OCI-LY3 (cell line): ENCODE measurements at regions not wholly inside any gene's neighbourhood (a gene's known extent, or its start where the extent isn't known, plus 50 kb on each side); places are given as distances from the start of the nearest gene placed in this dataset.

Experiments used
- CTCF ChIP-seq: fragments of 200-600, 300-600 bp; sonication (generic); IDR thresholded peaks from 2 replicates; pipeline ENCODE4 v1.5.1; 2014; ENCODE audit warnings: antibody characterized with exemption, low read length, low read depth
- EZH2phosphoT487 ChIP-seq: fragments of 200-600 bp; shearing (Covaris generic); IDR thresholded peaks from 2 replicates; pipeline ENCODE4 v1.6.1; 2018; ENCODE audit warnings: antibody characterized with exemption, mixed run types, low read depth

GRCh38 chr15:36483409-36483808, 96.0 kb upstream of the CDIN1 start:
- TF ChIP-seq CTCF = no peak
- TF ChIP-seq EZH2phosphoT487 = no peak
